AG09309 (cell line): ENCODE measurements at regions not wholly inside any gene's neighbourhood (a gene's known extent, or its start where the extent isn't known, plus 50 kb on each side); places are given as distances from the start of the nearest gene placed in this dataset.
"Not testable (repeated sequence)": the region's sequence is repeated elsewhere in the genome, so short reads cannot be mapped to it uniquely, and the experiment has no call there.

ENCODE experiments used
- DNase-seq: peaks from one replicate; pipeline ENCODE4 v3.0.0-alpha.2; 2010; ENCODE audit warnings: low read depth
- H3K4me3 ChIP-seq: 2 replicates; pipeline ENCODE4 v1.5.1; 2011; ENCODE audit warnings: mild to moderate bottlenecking, low read depth, low read length, moderate library complexity; ENCODE audit not compliant: control insufficient read depth
- TF ChIP-seq, protein P1 (sequence below): IDR thresholded peaks from 2 replicates; pipeline ENCODE4 v1.5.1; 2011; ENCODE audit warnings: mild to moderate bottlenecking, low read depth, low read length, inconsistent platforms; ENCODE audit not compliant: insufficient read depth, control insufficient read depth; ENCODE audit errors: missing control alignments

- no peak overlapping the region for H3K4me3 ChIP-seq
- DNase-seq = no peak
- TF ChIP-seq, protein P1, sequence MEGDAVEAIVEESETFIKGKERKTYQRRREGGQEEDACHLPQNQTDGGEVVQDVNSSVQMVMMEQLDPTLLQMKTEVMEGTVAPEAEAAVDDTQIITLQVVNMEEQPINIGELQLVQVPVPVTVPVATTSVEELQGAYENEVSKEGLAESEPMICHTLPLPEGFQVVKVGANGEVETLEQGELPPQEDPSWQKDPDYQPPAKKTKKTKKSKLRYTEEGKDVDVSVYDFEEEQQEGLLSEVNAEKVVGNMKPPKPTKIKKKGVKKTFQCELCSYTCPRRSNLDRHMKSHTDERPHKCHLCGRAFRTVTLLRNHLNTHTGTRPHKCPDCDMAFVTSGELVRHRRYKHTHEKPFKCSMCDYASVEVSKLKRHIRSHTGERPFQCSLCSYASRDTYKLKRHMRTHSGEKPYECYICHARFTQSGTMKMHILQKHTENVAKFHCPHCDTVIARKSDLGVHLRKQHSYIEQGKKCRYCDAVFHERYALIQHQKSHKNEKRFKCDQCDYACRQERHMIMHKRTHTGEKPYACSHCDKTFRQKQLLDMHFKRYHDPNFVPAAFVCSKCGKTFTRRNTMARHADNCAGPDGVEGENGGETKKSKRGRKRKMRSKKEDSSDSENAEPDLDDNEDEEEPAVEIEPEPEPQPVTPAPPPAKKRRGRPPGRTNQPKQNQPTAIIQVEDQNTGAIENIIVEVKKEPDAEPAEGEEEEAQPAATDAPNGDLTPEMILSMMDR = no peak
Observed at GRCh38 chr4:64824591-64824990, 415.3 kb upstream of the TECRL start.

DNA sequence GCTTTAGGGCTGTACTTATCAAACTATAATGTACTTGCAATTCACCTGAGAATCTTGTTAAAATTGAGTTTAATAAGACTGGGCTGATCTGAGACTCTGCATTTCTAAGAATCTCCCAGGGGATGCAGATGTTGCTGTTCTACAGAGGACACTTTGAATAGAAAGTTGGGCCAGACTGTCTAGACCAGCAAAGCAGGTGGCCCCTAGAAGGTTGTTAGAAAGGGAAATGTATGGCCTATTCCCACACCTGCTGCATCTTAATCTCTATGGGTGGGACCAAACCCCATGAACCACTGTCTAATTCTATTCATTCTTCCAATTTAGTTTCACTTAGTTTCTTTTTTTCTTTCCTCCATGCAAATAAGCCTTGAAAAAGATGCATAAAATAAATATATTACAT is 413.2 kb upstream of the TECRL start:
- no peak for DNase-seq
- TF ChIP-seq, protein P1 = no peak
- H3K4me3 ChIP-seq = no peak overlapping the region

GRCh38 chr4:64821219-64821976 is 412.1 kb upstream of the TECRL start:
- TF ChIP-seq, protein P1 = no peak
- no peak for DNase-seq
- H3K4me3 ChIP-seq = no peak overlapping the region

- TF ChIP-seq, protein P1 = no peak
- no peak for DNase-seq
- H3K4me3 ChIP-seq = no peak overlapping the region
Observed at GRCh38 chr4:64814616-64815015, 405.4 kb upstream of the TECRL start.

GRCh38 chr4:64807821-64808220 is 398.6 kb upstream of the TECRL start:
- TF ChIP-seq, protein P1 = no peak
- no peak overlapping the region for H3K4me3 ChIP-seq
- no peak for DNase-seq

GRCh38 chr4:64799751-64800150 is 390.5 kb upstream of the TECRL start:
- TF ChIP-seq, protein P1 = no peak
- no peak for DNase-seq
- H3K4me3 ChIP-seq = no peak overlapping the region

DNA sequence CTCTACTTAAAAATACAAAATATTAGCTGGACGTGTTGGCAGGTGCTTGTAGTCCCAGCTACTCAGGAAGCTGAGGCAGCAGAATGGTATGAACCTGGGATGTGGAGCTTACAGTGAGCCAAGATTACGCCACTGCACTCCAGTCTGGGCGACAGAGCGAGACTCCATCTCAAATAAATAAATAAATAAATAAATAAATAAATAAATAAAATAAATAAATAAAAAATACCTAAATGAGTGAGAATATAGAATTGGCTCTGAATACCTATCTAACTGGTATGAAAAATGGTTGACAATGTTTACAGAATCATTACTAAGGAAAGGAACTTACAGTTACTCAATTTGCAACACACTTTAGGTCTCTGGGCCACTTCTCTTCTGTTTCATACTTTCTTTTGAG is 389.6 kb upstream of the TECRL start:
- DNase-seq, H3K4me3 ChIP-seq: not testable (repeated sequence)
